Liver (tissue), 8 donors: ENCODE measurements at regions not wholly inside any gene's neighbourhood (a gene's known extent, or its start where the extent isn't known, plus 50 kb on each side); places are given as distances from the start of the nearest gene placed in this dataset.

ENCODE experiments used
- DNase-seq: peaks from one replicate; pipeline ENCODE4 v3.0.0-alpha.2; 2017; ENCODE audit warnings: low spot score
- H3K27ac ChIP-seq, 2 donors: one replicate each; pipeline ENCODE4 v1.7.0; 2013; ENCODE audit warnings: inconsistent platforms in 2 of 2, low read length in 2 of 2, control low read depth in 1 of 2, low read depth in 1 of 2, mild to moderate bottlenecking in 1 of 2
- H3K27me3 ChIP-seq, 4 donors: one replicate each; pipeline versions ENCODE4 v1.6.1 to v1.7.0; 2013; ENCODE audit warnings: low read length in 3 of 4, inconsistent platforms in 1 of 4, mild to moderate bottlenecking in 1 of 4, moderate library complexity in 1 of 4; ENCODE audit not compliant: control insufficient read depth in 4 of 4, insufficient read depth in 4 of 4
- H3K36me3 ChIP-seq, 4 donors: one replicate each; pipeline versions ENCODE4 v1.6.1 to v1.7.0; 2013; ENCODE audit warnings: low read length in 3 of 4, mild to moderate bottlenecking in 3 of 4, low read depth in 1 of 4, moderate library complexity in 1 of 4; ENCODE audit not compliant: control insufficient read depth in 4 of 4, insufficient read depth in 3 of 4
- H3K4me1 ChIP-seq, 4 donors: one replicate each; pipeline versions ENCODE4 v1.6.1 to v1.7.0; 2013; ENCODE audit warnings: low read length in 3 of 4, mild to moderate bottlenecking in 3 of 4, moderate library complexity in 1 of 4; ENCODE audit not compliant: control insufficient read depth in 4 of 4, insufficient read depth in 4 of 4
- H3K4me3 ChIP-seq, 3 donors: one replicate each; pipeline versions ENCODE4 v1.6.1 to v1.7.0; 2013; ENCODE audit warnings: low read length in 3 of 3, control low read depth in 1 of 3, low read depth in 1 of 3, mild to moderate bottlenecking in 1 of 3
- H3K9ac ChIP-seq, 2 donors: one replicate each; pipeline ENCODE4 v1.7.0; 2013; ENCODE audit warnings: low read length in 2 of 2, mild to moderate bottlenecking in 2 of 2, moderate library complexity in 2 of 2, control low read depth in 1 of 2, low read depth in 1 of 2
- H3K9me3 ChIP-seq, 4 donors: one replicate each; pipeline versions ENCODE4 v1.6.1 to v1.7.0; 2013; ENCODE audit warnings: low read length in 3 of 4; ENCODE audit not compliant: control insufficient read depth in 4 of 4
- ATF3 ChIP-seq: IDR thresholded peaks from 2 replicates; pipeline ENCODE4 v1.6.1; 2016; ENCODE audit warnings: antibody characterized with exemption
- CTCF ChIP-seq: fragments of 150-350 bp; IDR thresholded peaks from 2 replicates; pipeline ENCODE4 v1.5.1; 2017; ENCODE audit warnings: improper control_type of control experiment, low read depth, low read length; ENCODE audit not compliant: missing input control
- EGR1 ChIP-seq, 2 donors: IDR thresholded peaks; 2 replicates each; pipeline ENCODE4 v1.6.1; 2016 to 2018; ENCODE audit warnings: antibody characterized with exemption in 2 of 2, low read depth in 2 of 2
- FOXA1 ChIP-seq: IDR thresholded peaks from 2 replicates; pipeline ENCODE4 v1.6.1; 2016; ENCODE audit warnings: antibody characterized with exemption
- FOXA2 ChIP-seq: IDR thresholded peaks from 2 replicates; pipeline ENCODE4 v1.6.1; 2016; ENCODE audit warnings: antibody characterized with exemption
- GABPA ChIP-seq, 2 donors: IDR thresholded peaks in 1 of 2; conservative IDR thresholded peaks in 1 of 2; 2 replicates each; pipeline ENCODE4 v1.6.1; 2016; ENCODE audit warnings: antibody characterized with exemption in 2 of 2, mild to moderate bottlenecking in 1 of 2, moderate library complexity in 1 of 2
- HNF4A ChIP-seq, 2 donors: conservative IDR thresholded peaks; 2 replicates each; pipeline ENCODE4 v1.6.1; 2016; ENCODE audit warnings: antibody characterized with exemption in 2 of 2, mild to moderate bottlenecking in 2 of 2
- HNF4G ChIP-seq: IDR thresholded peaks from 2 replicates; pipeline ENCODE4 v1.6.1; 2016; ENCODE audit warnings: antibody characterized with exemption
- JUND ChIP-seq, 2 donors: IDR thresholded peaks; 2 replicates each; pipeline ENCODE4 v1.6.1; 2016; ENCODE audit warnings: antibody characterized with exemption in 2 of 2
- MAX ChIP-seq: IDR thresholded peaks from 2 replicates; pipeline ENCODE4 v1.6.1; 2016; ENCODE audit warnings: antibody characterized with exemption
- NR2F2 ChIP-seq: IDR thresholded peaks from 2 replicates; pipeline ENCODE4 v1.6.1; 2016; ENCODE audit warnings: antibody characterized with exemption
- RAD21 ChIP-seq, 2 donors: IDR thresholded peaks; 2 replicates each; pipeline ENCODE4 v1.6.1; 2016; ENCODE audit warnings: antibody characterized with exemption in 2 of 2, mild to moderate bottlenecking in 2 of 2
- REST ChIP-seq: IDR thresholded peaks from 2 replicates; pipeline ENCODE4 v1.6.1; 2016; ENCODE audit warnings: antibody characterized with exemption, mild to moderate bottlenecking
- RXRA ChIP-seq, 2 donors: IDR thresholded peaks; 2 replicates each; pipeline ENCODE4 v1.6.1; 2017 to 2018; ENCODE audit warnings: antibody characterized with exemption in 2 of 2, mild to moderate bottlenecking in 1 of 2
- SP1 ChIP-seq: IDR thresholded peaks from 2 replicates; pipeline ENCODE4 v1.6.1; 2018; ENCODE audit warnings: antibody characterized with exemption, mild to moderate bottlenecking
- TAF1 ChIP-seq: conservative IDR thresholded peaks from 2 replicates; pipeline ENCODE4 v1.6.1; 2016; ENCODE audit warnings: antibody characterized with exemption, mild to moderate bottlenecking
- YY1 ChIP-seq: IDR thresholded peaks from 2 replicates; pipeline ENCODE4 v1.6.1; 2016; ENCODE audit warnings: antibody characterized with exemption, mild to moderate bottlenecking
- ZBTB33 ChIP-seq: IDR thresholded peaks from 2 replicates; pipeline ENCODE4 v1.6.1; 2016; ENCODE audit warnings: antibody characterized with exemption
- WGBS: extraction: QIAGEN DNeasy Blood & Tissue Kit; methylation state at CpG from one replicate; pipeline ENCODE4 v1.1.7; 2013; 5-methylcytosine and 5-hydroxymethylcytosine counted together
- donor health status: healthy.
- donor health status: healthy.
- donor health status: healthy.
- donor health status: healthy.
- donor health status: healthy.

GRCh38 chr15:89405494-89405893 is 70.9 kb upstream of the POLG start:
- Histone ChIP-seq H3K9me3 (no peaks in the 10 kb centered on the region), H3K4me3 (no peak overlapping the region), H3K9ac (no peak overlapping the region), H3K27ac (no peak overlapping the region), H3K36me3 (no peaks in the 10 kb centered on the region), H3K4me1 (peaks cover 11 to 39% (median 36%) of the 10 kb centered on the region in 4 donors), H3K27me3 (peaks cover 0 to 37% (median 22%) of the 10 kb centered on the region in 4 donors)
- no peak for DNase-seq
- TF ChIP-seq FOXA1, result no peak
- no peak for TF ChIP-seq CTCF
- no peak for TF ChIP-seq RXRA (IDR thresholded peaks at IDR 0.05)
- TF ChIP-seq EGR1 (IDR thresholded peaks at IDR 0.05; ENCODE audit: low read depth in 2 of 2), result no peak
- no peak for TF ChIP-seq NR2F2
- no peak for TF ChIP-seq HNF4A (conservative IDR thresholded peaks at IDR 0.05)
- TF ChIP-seq HNF4G, result no peak
- no peak for TF ChIP-seq JUND (IDR thresholded peaks at IDR 0.05)
- no peak for TF ChIP-seq TAF1
- TF ChIP-seq MAX, result no peak
- no peak for TF ChIP-seq GABPA (IDR thresholded peaks at IDR 0.05 in 1 of 2, conservative IDR thresholded peaks at IDR 0.05 in 1 of 2)
- no peak for TF ChIP-seq ZBTB33
- no peak for TF ChIP-seq REST
- TF ChIP-seq FOXA2, result no peak
- TF ChIP-seq SP1, result no peak
- TF ChIP-seq RAD21 (IDR thresholded peaks at IDR 0.05), result no peak
- TF ChIP-seq YY1, result no peak
- no peak for TF ChIP-seq ATF3
- WGBS, result 15% methylated on average over 9 of the region's 9 CpGs
